Immature natural killer cell (primary cell): ENCODE measurements at regions not wholly inside any gene's neighbourhood (a gene's known extent, or its start where the extent isn't known, plus 50 kb on each side); places are given as distances from the start of the nearest gene placed in this dataset.

Experiments used
- DNase-seq, 3 donors: peaks; one replicate each; pipeline ENCODE4 v3.0.0; 2022; ENCODE audit warnings: mixed read lengths in 1 of 3
- H3K27ac Mint-ChIP-seq, 6 donors: one replicate each; pipeline ENCODE4 v1.8.0; 2020; ENCODE audit warnings: mixed read lengths in 6 of 6, mild to moderate bottlenecking in 5 of 6, inconsistent platforms in 4 of 6, moderate library complexity in 3 of 6
- H3K27me3 Mint-ChIP-seq, 3 donors: one replicate each; pipeline ENCODE4 v1.8.0; 2020 to 2021; ENCODE audit warnings: low read depth in 3 of 3, mild to moderate bottlenecking in 3 of 3, mixed read lengths in 3 of 3, moderate library complexity in 3 of 3, inconsistent platforms in 1 of 3
- H3K36me3 Mint-ChIP-seq, 3 donors: one replicate each; pipeline ENCODE4 v1.8.0; 2020; ENCODE audit warnings: mixed read lengths in 3 of 3, inconsistent platforms in 2 of 3, mild to moderate bottlenecking in 2 of 3
- H3K4me1 Mint-ChIP-seq, 2 donors: one replicate each; pipeline ENCODE4 v1.8.0; 2020; ENCODE audit warnings: inconsistent platforms in 2 of 2, mild to moderate bottlenecking in 2 of 2, mixed read lengths in 2 of 2, moderate library complexity in 1 of 2
- H3K4me3 Mint-ChIP-seq, 5 donors: one replicate each; pipeline ENCODE4 v1.8.0; 2020; ENCODE audit warnings: mild to moderate bottlenecking in 5 of 5, mixed read lengths in 5 of 5, inconsistent platforms in 3 of 5, moderate library complexity in 3 of 5
- H3K9me3 Mint-ChIP-seq, 6 donors: one replicate each; pipeline ENCODE4 v1.8.0; 2020; ENCODE audit warnings: mild to moderate bottlenecking in 6 of 6, mixed read lengths in 6 of 6, inconsistent platforms in 4 of 6, moderate library complexity in 3 of 6

DNA sequence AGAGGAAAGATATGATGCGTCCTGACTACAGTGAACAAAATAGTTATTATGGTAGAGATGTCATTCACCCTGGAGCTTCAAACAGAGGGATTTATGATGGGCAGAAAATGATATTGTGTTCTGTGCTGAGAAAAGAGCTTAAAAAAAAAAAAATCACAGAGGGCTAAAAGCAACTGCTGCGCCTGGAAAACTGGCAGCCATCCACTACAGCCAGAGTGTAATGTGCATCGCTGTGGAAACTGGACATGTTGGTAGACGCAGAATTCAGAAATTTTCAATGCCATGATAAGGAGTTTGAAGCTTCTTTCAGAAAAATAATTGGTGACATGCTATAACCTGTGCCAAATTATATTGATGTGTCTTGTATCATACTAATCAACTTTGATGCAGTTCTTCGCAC, 122.9 kb upstream of the SOX11 start:
- DNase-seq, result no peak
- Mint-ChIP-seq H3K27ac (no peak overlapping the region), H3K4me3 (no peak overlapping the region), H3K9me3 (peaks cover 3 to 33% (median 13%) of the 10 kb centered on the region in 6 donors), H3K4me1 (no peaks in the 10 kb centered on the region), H3K36me3 (no peaks in the 10 kb centered on the region), H3K27me3 (peaks cover 0 to 2% (median 0%) of the 10 kb centered on the region in 3 donors)

DNA sequence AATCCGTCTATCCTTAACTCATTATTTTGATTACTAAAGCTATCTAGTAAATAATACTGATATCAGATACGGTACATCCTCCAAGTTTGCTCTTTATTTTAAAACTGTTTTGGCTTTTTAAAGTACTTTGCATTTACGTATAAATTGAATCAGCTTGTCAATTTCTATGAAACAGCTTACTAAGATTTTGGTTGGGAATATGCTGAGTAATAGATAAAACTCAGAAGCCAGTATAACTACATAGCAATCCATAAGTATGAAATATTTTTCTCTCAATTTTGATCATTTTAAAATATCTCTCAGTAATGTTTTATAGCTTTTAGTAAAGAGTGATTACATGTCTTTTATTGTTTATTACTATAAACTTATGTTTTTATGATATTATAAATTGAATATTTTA, 116.2 kb upstream of the SOX11 start:
- H3K9me3 Mint-ChIP-seq, result peaks cover 0 to 19% (median 12%) of the 10 kb centered on the region in 6 donors
- DNase-seq, result no peak
- H3K27ac Mint-ChIP-seq, result no peak overlapping the region
- no peaks in the 10 kb centered on the region for H3K4me1 Mint-ChIP-seq
- peaks cover 0 to 2% (median 1%) of the 10 kb centered on the region in 3 donors for H3K27me3 Mint-ChIP-seq
- H3K4me3 Mint-ChIP-seq, result no peak overlapping the region
- H3K36me3 Mint-ChIP-seq, result no peaks in the 10 kb centered on the region

DNA sequence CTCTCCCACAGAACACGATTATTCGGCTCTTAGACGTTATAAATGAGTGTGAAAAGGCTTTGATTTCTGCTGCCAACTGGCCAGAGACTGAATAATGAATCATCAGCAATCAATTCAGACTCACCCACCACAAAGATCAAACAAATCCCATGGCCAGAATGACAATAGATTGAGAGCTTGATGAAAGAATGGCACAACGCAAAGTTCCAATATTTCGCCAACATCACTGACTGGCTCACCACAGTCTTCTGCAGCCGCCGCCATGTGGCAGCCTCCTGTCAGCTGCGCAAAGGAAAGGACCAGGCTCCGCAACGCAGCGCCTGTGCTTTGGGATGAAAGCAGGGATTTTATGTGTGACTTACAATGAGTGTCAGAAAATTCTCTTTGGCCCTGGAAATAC, 104.4 kb upstream of the SOX11 start:
- peaks cover 0 to 3% (median 0%) of the 10 kb centered on the region in 3 donors for H3K27me3 Mint-ChIP-seq
- no peak for DNase-seq
- H3K4me1 Mint-ChIP-seq, result no peaks in the 10 kb centered on the region
- H3K36me3 Mint-ChIP-seq, result no peaks in the 10 kb centered on the region
- no peak overlapping the region for H3K4me3 Mint-ChIP-seq
- peaks cover 0 to 25% (median 6%) of the 10 kb centered on the region in 6 donors for H3K9me3 Mint-ChIP-seq
- H3K27ac Mint-ChIP-seq, result no peak overlapping the region

DNA sequence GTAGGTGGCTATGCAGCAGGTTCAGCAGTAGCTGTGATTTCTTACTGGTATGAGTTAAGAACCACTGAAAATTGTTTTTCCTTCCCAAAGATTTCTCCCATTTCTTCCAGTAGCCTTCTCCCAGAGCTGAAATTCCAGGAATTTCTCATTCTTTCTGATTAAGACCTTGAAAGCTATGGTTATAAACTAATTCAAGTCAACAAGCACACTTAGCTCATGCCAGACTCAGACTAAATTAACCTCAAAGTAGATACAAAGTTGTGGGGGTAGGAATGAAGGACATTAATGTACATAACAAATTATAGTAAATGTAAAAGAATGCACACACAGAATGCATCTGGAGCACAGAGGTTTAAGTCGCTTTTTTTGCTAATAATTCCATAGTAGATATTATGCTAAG, 103.6 kb upstream of the SOX11 start:
- peaks cover 0 to 1% (median 0%) of the 10 kb centered on the region in 3 donors for H3K27me3 Mint-ChIP-seq
- H3K4me1 Mint-ChIP-seq, result no peaks in the 10 kb centered on the region
- DNase-seq, result no peak
- no peak overlapping the region for H3K27ac Mint-ChIP-seq
- peaks cover 0 to 25% (median 4%) of the 10 kb centered on the region in 6 donors for H3K9me3 Mint-ChIP-seq
- H3K36me3 Mint-ChIP-seq, result no peaks in the 10 kb centered on the region
- H3K4me3 Mint-ChIP-seq, result no peak overlapping the region

DNA sequence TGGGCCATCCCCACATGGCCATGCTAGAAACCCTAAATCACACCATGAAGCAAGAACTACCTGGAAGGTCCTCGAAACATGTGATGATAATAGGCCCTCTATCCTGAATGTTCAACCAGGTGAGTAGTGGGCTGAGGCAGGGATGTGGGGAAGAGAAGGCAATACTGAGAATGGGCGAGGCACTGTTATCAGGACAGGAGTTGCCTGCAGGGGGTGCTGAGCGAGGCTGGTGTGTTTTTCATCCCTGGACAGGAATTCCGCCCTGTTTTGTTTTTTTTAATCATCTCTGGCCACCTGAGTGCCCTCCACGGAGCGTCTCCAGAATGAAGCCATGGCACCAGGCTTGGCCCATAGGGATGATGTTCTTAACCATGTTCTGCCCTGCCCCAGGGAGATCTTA, 103.0 kb upstream of the SOX11 start:
- no peak overlapping the region for H3K4me3 Mint-ChIP-seq

DNA sequence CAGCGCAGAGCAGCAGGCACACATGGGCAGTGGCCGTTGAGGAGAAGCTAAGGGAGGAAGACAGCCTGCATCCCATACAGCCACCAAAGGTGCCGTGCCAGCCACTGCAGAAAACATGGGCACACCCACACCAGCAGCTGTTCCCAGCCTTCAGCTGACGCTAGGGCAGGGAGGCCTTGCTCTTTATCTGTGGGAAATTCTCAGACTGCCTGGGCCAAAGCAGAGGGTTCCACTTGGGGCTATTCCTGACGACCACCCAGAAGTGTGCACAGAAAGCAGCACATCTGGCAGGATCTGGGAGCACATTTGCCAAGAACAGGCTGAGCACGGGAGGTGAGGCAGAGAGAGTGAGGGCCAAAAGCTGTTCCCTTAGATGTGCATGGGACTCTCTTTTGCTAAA, 101.3 kb upstream of the SOX11 start:
- Mint-ChIP-seq H3K9me3 (peaks cover 0 to 35% (median 6%) of the 10 kb centered on the region in 6 donors), H3K4me1 (no peaks in the 10 kb centered on the region), H3K4me3 (no peak overlapping the region), H3K27me3 (peaks cover 0 to 1% (median 0%) of the 10 kb centered on the region in 3 donors), H3K36me3 (no peaks in the 10 kb centered on the region), H3K27ac (no peak overlapping the region)
- no peak for DNase-seq

More for the DNA sequence above, 103.0 kb upstream of the SOX11 start:
- Mint-ChIP-seq H3K4me1 (no peaks in the 10 kb centered on the region), H3K27me3 (peaks cover 0 to 1% (median 0%) of the 10 kb centered on the region in 3 donors), H3K9me3 (peaks cover 0 to 24% (median 5%) of the 10 kb centered on the region in 6 donors), H3K27ac (no peak overlapping the region), H3K36me3 (no peaks in the 10 kb centered on the region)
- no peak for DNase-seq

DNA sequence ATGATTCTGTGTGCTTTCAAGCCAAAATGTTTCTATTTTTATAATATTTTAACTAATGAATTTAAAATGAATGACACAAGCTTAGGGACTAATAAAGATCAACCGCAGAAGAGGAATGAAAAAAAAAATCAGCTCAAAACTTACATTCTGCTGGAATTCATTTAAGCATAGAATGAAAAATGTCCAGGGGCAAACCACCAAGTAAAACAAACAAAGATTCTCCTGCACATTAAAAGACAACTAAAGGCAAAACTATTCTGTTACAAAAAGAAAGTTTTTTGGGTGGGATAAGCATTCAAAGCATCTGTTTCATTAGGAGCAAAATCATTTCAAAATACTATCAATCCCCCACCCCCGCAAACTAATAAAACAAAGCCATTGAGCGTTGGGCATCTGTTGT, 99.3 kb upstream of the SOX11 start:
- no peaks in the 10 kb centered on the region for H3K4me1 Mint-ChIP-seq
- H3K27ac Mint-ChIP-seq, result no peak overlapping the region
- H3K4me3 Mint-ChIP-seq, result no peak overlapping the region
- H3K27me3 Mint-ChIP-seq, result peaks cover 0 to 3% (median 2%) of the 10 kb centered on the region in 3 donors
- DNase-seq, result no peak
- peaks cover 0 to 36% (median 3%) of the 10 kb centered on the region in 6 donors for H3K9me3 Mint-ChIP-seq
- no peaks in the 10 kb centered on the region for H3K36me3 Mint-ChIP-seq

DNA sequence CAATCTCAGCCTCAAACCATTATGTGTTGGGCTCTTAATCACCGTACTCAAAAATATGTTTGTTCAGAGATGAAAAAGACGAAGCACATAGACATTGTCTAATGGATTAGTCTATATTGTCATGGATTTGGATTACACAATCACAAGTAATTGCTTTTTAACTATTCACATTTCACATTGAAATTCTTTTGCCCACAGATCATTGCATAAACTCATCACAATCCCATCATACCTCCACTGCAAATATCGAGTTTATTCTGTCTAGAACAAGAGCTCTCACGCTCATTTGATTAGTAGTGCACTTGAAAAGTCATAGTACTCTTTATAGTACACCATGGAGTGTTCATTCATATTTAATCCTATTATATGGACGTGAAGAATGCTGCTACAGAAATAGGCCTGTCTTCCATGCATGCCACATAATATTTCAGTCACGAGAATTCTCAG, 97.9 kb upstream of the SOX11 start:
- Mint-ChIP-seq H3K27ac (no peak overlapping the region), H3K4me3 (no peak overlapping the region), H3K36me3 (no peaks in the 10 kb centered on the region), H3K4me1 (no peaks in the 10 kb centered on the region), H3K27me3 (peaks cover 0 to 3% (median 2%) of the 10 kb centered on the region in 3 donors), H3K9me3 (peaks cover 0 to 36% (median 4%) of the 10 kb centered on the region in 6 donors)
- no peak for DNase-seq

DNA sequence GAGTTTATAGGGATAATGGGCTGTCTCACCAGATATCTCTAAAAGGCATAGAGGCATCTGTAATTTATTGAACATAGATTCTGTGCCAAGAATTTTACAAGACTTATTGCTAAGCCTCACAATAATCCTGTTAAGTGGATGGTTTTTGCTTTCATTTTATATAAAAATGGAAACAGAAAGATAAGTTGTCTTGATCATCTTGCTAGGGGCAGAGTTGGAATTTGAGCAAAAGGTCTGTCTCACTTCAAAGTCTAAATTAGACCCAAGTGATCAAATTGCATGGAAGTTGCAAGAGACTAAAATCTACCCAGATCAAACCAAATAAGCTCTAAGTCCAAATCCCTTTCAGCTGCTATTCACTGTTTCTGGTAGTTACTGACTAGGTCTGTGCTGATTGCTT, 95.3 kb upstream of the SOX11 start:
- Mint-ChIP-seq H3K36me3 (no peaks in the 10 kb centered on the region), H3K27me3 (peaks cover 0 to 2% (median 1%) of the 10 kb centered on the region in 3 donors), H3K4me1 (no peaks in the 10 kb centered on the region), H3K9me3 (peaks cover 0 to 33% (median 4%) of the 10 kb centered on the region in 6 donors), H3K4me3 (no peak overlapping the region), H3K27ac (no peak overlapping the region)
- DNase-seq, result no peak

DNA sequence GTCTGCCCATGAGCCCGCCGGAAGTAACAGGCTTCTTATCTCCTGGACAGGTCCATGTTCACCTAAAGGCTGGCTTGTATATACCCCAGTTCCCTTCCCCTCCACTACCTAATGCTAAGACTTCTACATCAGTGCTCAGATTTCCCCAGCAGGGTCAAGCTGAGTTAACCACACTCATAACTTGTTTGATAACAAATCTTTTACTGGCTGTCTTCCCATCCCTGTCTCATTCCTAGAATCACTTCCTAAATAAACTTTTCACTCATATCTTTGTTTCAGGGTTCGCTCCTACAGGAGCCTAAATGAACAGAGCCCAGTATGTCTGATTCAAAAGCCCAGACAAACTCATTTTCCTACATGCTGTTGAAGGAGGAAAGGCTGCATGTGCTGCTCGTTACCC, 94.0 kb upstream of the SOX11 start:
- DNase-seq, result no peak
- H3K9me3 Mint-ChIP-seq, result peaks cover 0 to 33% (median 5%) of the 10 kb centered on the region in 6 donors
- H3K4me1 Mint-ChIP-seq, result no peaks in the 10 kb centered on the region
- H3K27me3 Mint-ChIP-seq, result peaks cover 0 to 3% (median 1%) of the 10 kb centered on the region in 3 donors
- H3K36me3 Mint-ChIP-seq, result no peaks in the 10 kb centered on the region
- no peak overlapping the region for H3K4me3 Mint-ChIP-seq
- no peak overlapping the region for H3K27ac Mint-ChIP-seq

DNA sequence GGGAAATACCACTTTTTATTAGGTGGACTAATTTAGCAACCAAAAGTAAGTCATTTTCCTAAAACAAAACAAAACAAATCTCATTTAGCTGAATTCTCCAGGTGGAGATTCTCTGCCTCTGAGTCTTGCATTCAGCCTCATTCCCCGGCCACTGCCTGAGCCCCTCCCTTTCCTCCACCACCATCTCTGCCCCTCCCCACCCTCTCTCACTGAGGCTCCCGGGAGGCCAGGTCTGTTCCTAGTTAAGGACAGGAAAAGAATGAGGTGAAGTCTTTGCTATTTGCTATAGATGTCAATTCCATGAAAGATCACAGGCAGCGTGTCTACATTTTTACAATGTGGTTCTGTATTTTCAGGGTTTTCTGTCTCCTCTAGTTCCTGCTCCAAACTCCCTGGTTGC, 83.0 kb upstream of the SOX11 start:
- peaks cover 11 to 34% (median 14%) of the 10 kb centered on the region in 6 donors for H3K9me3 Mint-ChIP-seq
- H3K27me3 Mint-ChIP-seq, result peaks cover 2 to 6% (median 3%) of the 10 kb centered on the region in 3 donors
- H3K4me1 Mint-ChIP-seq, result no peaks in the 10 kb centered on the region
- no peak overlapping the region for H3K4me3 Mint-ChIP-seq
- no peaks in the 10 kb centered on the region for H3K36me3 Mint-ChIP-seq
- DNase-seq, result no peak
- H3K27ac Mint-ChIP-seq, result no peak overlapping the region

DNA sequence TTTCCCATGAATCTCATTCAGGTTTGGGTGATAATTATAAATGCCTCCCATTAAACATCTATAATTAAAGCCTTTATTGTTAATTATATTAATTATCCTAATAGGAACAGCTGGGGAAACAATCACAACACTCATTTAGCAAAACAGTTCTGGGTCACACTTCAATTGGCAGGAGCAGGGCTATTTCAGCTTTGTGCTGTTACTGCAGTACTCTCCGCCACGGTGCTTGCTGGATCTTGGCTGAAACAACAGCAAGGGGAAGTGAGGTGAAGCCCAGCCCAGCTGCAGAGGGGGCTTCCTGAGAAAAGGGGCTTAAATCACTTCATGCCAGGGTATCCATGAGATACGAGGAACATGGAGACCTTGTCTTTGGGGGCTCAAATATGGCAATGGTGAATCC, 79.5 kb upstream of the SOX11 start:
- Mint-ChIP-seq H3K27me3 (peaks cover 2 to 3% (median 2%) of the 10 kb centered on the region in 3 donors), H3K9me3 (peaks cover 6 to 35% (median 17%) of the 10 kb centered on the region in 6 donors), H3K36me3 (no peaks in the 10 kb centered on the region), H3K4me3 (no peak overlapping the region), H3K4me1 (no peaks in the 10 kb centered on the region), H3K27ac (no peak overlapping the region)
- DNase-seq, result no peak

DNA sequence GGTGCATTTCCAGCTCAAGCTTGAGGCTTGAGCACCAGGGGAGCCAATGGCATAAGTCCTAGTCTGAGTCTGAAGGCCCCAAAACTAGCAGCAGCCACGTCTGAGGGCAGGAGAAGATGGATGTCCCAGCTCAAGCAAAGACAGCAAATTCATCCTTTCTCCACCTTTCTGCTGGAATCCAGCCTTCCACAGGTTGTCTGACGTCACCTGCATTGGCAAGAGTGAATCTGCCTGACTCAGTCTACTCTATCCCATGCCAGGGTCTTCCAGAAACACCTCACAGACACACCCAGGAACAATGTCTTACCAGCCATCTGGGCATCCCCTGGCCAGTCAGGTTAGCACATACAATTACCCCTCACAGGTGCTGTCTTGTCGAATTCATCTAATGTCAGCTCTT, 76.2 kb upstream of the SOX11 start:
- Mint-ChIP-seq H3K36me3 (no peaks in the 10 kb centered on the region), H3K4me1 (no peaks in the 10 kb centered on the region), H3K9me3 (peaks cover 3 to 35% (median 14%) of the 10 kb centered on the region in 6 donors), H3K27ac (no peak overlapping the region), H3K4me3 (no peak overlapping the region), H3K27me3 (peaks cover 0 to 3% (median 2%) of the 10 kb centered on the region in 3 donors)
- DNase-seq, result no peak

DNA sequence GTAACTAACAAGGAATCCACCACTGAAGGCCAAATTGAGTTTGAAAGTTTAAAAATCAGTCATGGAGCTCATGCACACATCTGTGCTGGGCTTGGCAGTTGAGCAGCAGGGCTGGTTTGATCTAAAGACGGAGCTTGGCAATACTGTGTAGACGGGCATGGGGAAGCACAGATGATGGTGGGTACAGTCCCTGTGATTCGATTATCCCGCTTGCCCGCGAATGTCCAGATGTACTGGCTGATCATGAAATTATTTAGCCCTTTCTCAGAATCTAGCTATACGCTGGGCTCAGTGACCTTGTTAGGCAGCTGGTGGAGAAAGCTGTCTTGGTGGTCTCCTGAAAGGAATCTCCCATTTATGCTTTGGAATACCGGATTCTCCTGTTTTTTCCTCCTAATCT, 74.8 kb upstream of the SOX11 start:
- no peak overlapping the region for H3K27ac Mint-ChIP-seq
- DNase-seq, result no peak
- H3K4me1 Mint-ChIP-seq, result no peaks in the 10 kb centered on the region
- peaks cover 4 to 33% (median 9%) of the 10 kb centered on the region in 6 donors for H3K9me3 Mint-ChIP-seq
- H3K27me3 Mint-ChIP-seq, result peaks cover 0 to 2% (median 0%) of the 10 kb centered on the region in 3 donors
- H3K36me3 Mint-ChIP-seq, result no peaks in the 10 kb centered on the region
- no peak overlapping the region for H3K4me3 Mint-ChIP-seq

DNA sequence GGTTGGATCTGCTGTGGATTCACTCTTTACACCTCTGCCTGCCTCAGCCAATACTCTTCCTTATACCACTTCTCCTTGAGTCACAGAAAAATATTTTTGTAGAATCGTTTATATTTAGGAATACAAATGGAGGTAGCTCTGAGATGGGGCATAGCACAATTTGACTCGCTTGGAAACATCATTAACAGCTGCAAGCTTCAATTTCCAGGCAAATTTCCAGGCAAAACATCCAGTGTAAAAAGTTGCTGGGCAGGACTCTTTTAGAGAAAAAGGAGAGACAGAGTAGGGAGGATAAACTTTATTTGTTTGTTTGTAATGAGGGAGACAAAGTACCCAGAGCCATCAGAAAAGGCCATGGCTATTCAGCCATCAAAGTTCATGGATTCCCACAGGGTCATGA, 74.4 kb upstream of the SOX11 start:
- no peaks in the 10 kb centered on the region for H3K4me1 Mint-ChIP-seq
- peaks cover 4 to 36% (median 9%) of the 10 kb centered on the region in 6 donors for H3K9me3 Mint-ChIP-seq
- H3K36me3 Mint-ChIP-seq, result no peaks in the 10 kb centered on the region
- no peak for DNase-seq
- H3K4me3 Mint-ChIP-seq, result no peak overlapping the region
- peaks cover 0 to 2% (median 0%) of the 10 kb centered on the region in 3 donors for H3K27me3 Mint-ChIP-seq
- H3K27ac Mint-ChIP-seq, result no peak overlapping the region
